BJ (cell line): ENCODE measurements at regions not wholly inside any gene's neighbourhood (a gene's known extent, or its start where the extent isn't known, plus 50 kb on each side); places are given as distances from the start of the nearest gene placed in this dataset.

Experiments used
- CTCF ChIA-PET: fragments of 350-600 bp; formaldehyde crosslinking; extraction: SDS; loops from one replicate; lab custom pipeline; 2021; ENCODE audit warnings: antibody characterized with exemption, inconsistent platforms; lab: Yijun Ruan, JAX
- POLR2A ChIA-PET: fragments of 300-600 bp; sonication (Branson Sonifier 250); formaldehyde crosslinking; extraction: SDS; loops from one replicate; lab custom pipeline; 2021; ENCODE audit warnings: antibody characterized with exemption; lab: Charles Lee
- DNase-seq: peaks from one replicate; pipeline ENCODE4 v3.0.0-alpha.2; 2011; ENCODE audit warnings: low read depth
- H3K27me3 ChIP-seq: 2 replicates; pipeline ENCODE4 v1.6.0; 2011; ENCODE audit warnings: low read length; ENCODE audit not compliant: control insufficient read depth, insufficient read depth
- H3K36me3 ChIP-seq: 2 replicates; pipeline ENCODE4 v1.5.1; 2011; ENCODE audit warnings: low read length; ENCODE audit not compliant: control insufficient read depth, insufficient read depth
- H3K4me3 ChIP-seq: 2 replicates; pipeline ENCODE4 v1.5.1; 2011; ENCODE audit warnings: low read depth, mild to moderate bottlenecking, control low read depth, low read length
- CTCF ChIP-seq: IDR thresholded peaks from 2 replicates; pipeline ENCODE4 v1.5.1; 2011; ENCODE audit warnings: low read depth, mild to moderate bottlenecking, control low read depth, inconsistent platforms, low read length, moderate library complexity; ENCODE audit not compliant: insufficient read depth

- ChIA-PET POLR2A (no interaction called here), CTCF (interaction anchor here (0.6 to 1.9 kb wide), 2 partner anchors 81 to 412 kb away, joined by 3 to 5 read pairs; no protein-coding TSS in a partner anchor)
- H3K27me3 ChIP-seq: no peaks in the 10 kb centered on the region
- H3K36me3 ChIP-seq: no peaks in the 10 kb centered on the region
- no peak overlapping the region for H3K4me3 ChIP-seq
- TF ChIP-seq CTCF: no peak
- DNase-seq: no peak
Measured at GRCh38 chr10:124308811-124309210, 109.9 kb downstream of the OAT start.

- Histone ChIP-seq H3K4me3 (no peak overlapping the region), H3K27me3 (no peaks in the 10 kb centered on the region), H3K36me3 (no peaks in the 10 kb centered on the region)
- ChIA-PET CTCF (interaction anchor here (0.6 to 1.9 kb wide), 2 partner anchors 81 to 412 kb away, joined by 3 to 5 read pairs; no protein-coding TSS in a partner anchor), POLR2A (no interaction called here)
- no peak for TF ChIP-seq CTCF
- DNase-seq: no peak
Measured at GRCh38 chr10:124308056-124308645, 110.6 kb downstream of the OAT start.

GRCh38 chr10:124307591-124307990, 111.1 kb downstream of the OAT start:
- Histone ChIP-seq H3K27me3 (no peaks in the 10 kb centered on the region), H3K36me3 (no peaks in the 10 kb centered on the region), H3K4me3 (no peak overlapping the region)
- POLR2A ChIA-PET: no interaction called here
- TF ChIP-seq CTCF: no peak
- CTCF ChIA-PET: interaction anchor here (1.9 kb wide), 1 partner anchor 82 kb away, joined by 5 read pairs; no protein-coding TSS in a partner anchor
- DNase-seq: no peak

- H3K27me3 ChIP-seq: no peaks in the 10 kb centered on the region
Measured at GRCh38 chr10:124306922-124307371, 111.8 kb downstream of the OAT start.

GRCh38 chr10:124306520-124306919, 112.2 kb downstream of the OAT start:
- Histone ChIP-seq H3K27me3 (no peaks in the 10 kb centered on the region), H3K36me3 (no peaks in the 10 kb centered on the region), H3K4me3 (no peak overlapping the region)
- no peak for DNase-seq
- no peak for TF ChIP-seq CTCF
- ChIA-PET CTCF (no interaction called here), POLR2A (no interaction called here)

More at GRCh38 chr10:124306922-124307371, 111.8 kb downstream of the OAT start:
- no peak for TF ChIP-seq CTCF
- H3K36me3 ChIP-seq: no peaks in the 10 kb centered on the region
- no peak for DNase-seq
- ChIA-PET POLR2A (no interaction called here), CTCF (interaction anchor here (1.9 kb wide), 1 partner anchor 82 kb away, joined by 5 read pairs; no protein-coding TSS in a partner anchor)
- H3K4me3 ChIP-seq: no peak overlapping the region
